Panc1 (cell line): ENCODE measurements at regions not wholly inside any gene's neighbourhood (a gene's known extent, or its start where the extent isn't known, plus 50 kb on each side); places are given as distances from the start of the nearest gene placed in this dataset.

Experiments used
- ATAC-seq: fragments of 200-7000 bp; cut with Tn5 transposase; 2 replicates; pipeline ENCODE4 v1.9.1; 2020; ENCODE audit warnings: mild to moderate bottlenecking, moderate library complexity
- BruUV-seq: library from RNA; stranded (reverse); fragments of 400-500 nt; replicated peaks from 2 replicates; lab custom pipeline; 2021; lab: Mats Ljungman, UMichigan
- CTCF ChIA-PET: fragments of 300-600 bp; sonication (Branson Sonifier 250); formaldehyde crosslinking; loops from one replicate; lab custom pipeline; 2022; ENCODE audit warnings: antibody characterized with exemption; lab: Charles Lee
- POLR2A ChIA-PET: fragments of 300-600 bp; sonication (Branson Sonifier 250); formaldehyde crosslinking; loops from one replicate; lab custom pipeline; 2022; ENCODE audit warnings: antibody characterized with exemption; lab: Charles Lee
- DNase-seq: peaks from one replicate; pipeline ENCODE4 v3.0.0-alpha.2; 2010; ENCODE audit warnings: low read depth, low spot score
- H3K27ac ChIP-seq: 2 replicates; pipeline ENCODE4 v1.5.1; 2011; ENCODE audit warnings: mild to moderate bottlenecking, low read length, inconsistent platforms
- H3K27me3 ChIP-seq: fragments of 200-500 bp; sonication (Bioruptor generic); 2 replicates; pipeline ENCODE4 v1.6.0; 2014; ENCODE audit warnings: low read length, inconsistent platforms; ENCODE audit not compliant: control insufficient read depth, insufficient read depth
- H3K36me3 ChIP-seq: fragments of 200-500 bp; sonication (Bioruptor generic); 2 replicates; pipeline ENCODE4 v1.5.1; 2014; ENCODE audit warnings: inconsistent platforms, mild to moderate bottlenecking, low read length, moderate library complexity; ENCODE audit not compliant: control insufficient read depth, insufficient read depth
- H3K4me1 ChIP-seq: 2 replicates; pipeline ENCODE4 v1.5.1; 2011; ENCODE audit warnings: inconsistent platforms, mild to moderate bottlenecking, low read length, moderate library complexity; ENCODE audit not compliant: control insufficient read depth, insufficient read depth
- H3K4me3 ChIP-seq, 2 experiments: 2 replicates each; pipeline ENCODE4 v1.5.1; 2011 to 2012; ENCODE audit warnings: low read depth in 2 of 2, low read length in 2 of 2, mild to moderate bottlenecking in 2 of 2, inconsistent platforms in 1 of 2, moderate library complexity in 1 of 2
- H3K9me3 ChIP-seq: fragments of 200-500 bp; sonication (Bioruptor generic); 2 replicates; pipeline ENCODE4 v1.5.1; 2014; ENCODE audit warnings: low read depth, mild to moderate bottlenecking, inconsistent platforms, low read length, moderate library complexity; ENCODE audit not compliant: control insufficient read depth, insufficient read depth
- POLR2AphosphoS5 ChIP-seq: IDR thresholded peaks from 2 replicates; pipeline ENCODE4 v1.6.1; 2012; ENCODE audit warnings: mild to moderate bottlenecking, low read depth, low read length, moderate library complexity
- SIN3A ChIP-seq: IDR thresholded peaks from 2 replicates; pipeline ENCODE4 v1.6.1; 2012; ENCODE audit warnings: low read depth, mild to moderate bottlenecking, low read length, moderate library complexity, borderline replicate concordance; ENCODE audit not compliant: insufficient read depth
- TCF7L2 ChIP-seq: IDR thresholded peaks from 2 replicates; pipeline ENCODE4 v1.6.1; 2011; ENCODE audit warnings: mild to moderate bottlenecking, low read depth, low read length, inconsistent platforms
- in situ Hi-C: cut with HindIII; loops from 2 replicates; pipeline ENCODE4 v1.10.0; 2016; ENCODE audit warnings: low sequenced_read_pairs, low pct_unique_long_range_greater_than_20kb
- intact Hi-C: fragments of 100-400 bp; cut with micrococcal nuclease; formaldehyde crosslinking; loops from one replicate; pipeline ENCODE4 v1.10.0; 2022; ENCODE audit not compliant: unreplicated experiment
- TF ChIP-seq, protein P1 (sequence below): fragments of 450-650 bp; IDR thresholded peaks from 2 replicates; pipeline ENCODE4 v1.5.1; 2017; ENCODE audit warnings: mild to moderate bottlenecking
- TF ChIP-seq, protein P2 (sequence below), 2 experiments: IDR thresholded peaks; 2 replicates each; pipeline ENCODE4 v1.6.1; 2011 to 2012; ENCODE audit warnings: low read depth in 2 of 2, control low read depth in 1 of 2, low read length in 1 of 2, mild to moderate bottlenecking in 1 of 2, moderate library complexity in 1 of 2; ENCODE audit not compliant: insufficient read depth in 1 of 2

DNA sequence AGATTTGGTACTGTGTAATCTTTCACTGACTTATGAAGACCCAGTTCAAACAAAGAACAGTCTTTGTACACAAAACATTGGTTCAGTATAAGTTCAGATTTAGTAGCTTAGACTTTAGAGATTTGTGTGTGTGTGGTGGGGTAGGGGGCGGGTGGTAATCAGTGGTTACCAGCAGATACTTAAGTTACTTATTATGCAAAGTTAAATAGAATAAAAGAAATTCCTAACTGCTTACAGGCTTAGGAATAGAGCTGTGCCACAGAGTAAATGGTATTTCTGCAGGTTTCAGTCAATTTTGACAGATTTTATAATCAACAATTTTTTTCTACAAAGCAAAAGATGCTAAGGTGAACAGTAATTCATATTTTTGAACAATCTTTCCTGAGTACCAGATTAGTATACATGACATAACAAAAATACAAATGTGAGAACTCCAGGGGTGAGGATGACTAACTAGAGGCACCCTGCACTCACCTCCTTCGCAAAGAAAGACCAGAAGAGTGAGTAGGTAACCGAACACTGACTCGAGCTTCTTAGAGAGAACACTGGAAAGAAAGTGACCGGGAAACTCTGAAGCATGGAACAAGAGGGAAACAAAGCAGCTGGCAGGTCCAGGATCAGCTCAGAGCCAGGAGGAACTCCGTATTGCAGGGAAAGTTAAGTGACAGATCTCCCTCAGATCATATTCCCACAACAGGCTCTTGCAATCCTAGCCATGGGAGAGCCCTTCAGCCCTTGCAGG lies 560.6 kb downstream of the COL12A1 start:
- no peaks in the 10 kb centered on the region for H3K9me3 ChIP-seq
- BruUV-seq = no TSS peak
- TF ChIP-seq TCF7L2 = no peak
- TF ChIP-seq, protein P1, sequence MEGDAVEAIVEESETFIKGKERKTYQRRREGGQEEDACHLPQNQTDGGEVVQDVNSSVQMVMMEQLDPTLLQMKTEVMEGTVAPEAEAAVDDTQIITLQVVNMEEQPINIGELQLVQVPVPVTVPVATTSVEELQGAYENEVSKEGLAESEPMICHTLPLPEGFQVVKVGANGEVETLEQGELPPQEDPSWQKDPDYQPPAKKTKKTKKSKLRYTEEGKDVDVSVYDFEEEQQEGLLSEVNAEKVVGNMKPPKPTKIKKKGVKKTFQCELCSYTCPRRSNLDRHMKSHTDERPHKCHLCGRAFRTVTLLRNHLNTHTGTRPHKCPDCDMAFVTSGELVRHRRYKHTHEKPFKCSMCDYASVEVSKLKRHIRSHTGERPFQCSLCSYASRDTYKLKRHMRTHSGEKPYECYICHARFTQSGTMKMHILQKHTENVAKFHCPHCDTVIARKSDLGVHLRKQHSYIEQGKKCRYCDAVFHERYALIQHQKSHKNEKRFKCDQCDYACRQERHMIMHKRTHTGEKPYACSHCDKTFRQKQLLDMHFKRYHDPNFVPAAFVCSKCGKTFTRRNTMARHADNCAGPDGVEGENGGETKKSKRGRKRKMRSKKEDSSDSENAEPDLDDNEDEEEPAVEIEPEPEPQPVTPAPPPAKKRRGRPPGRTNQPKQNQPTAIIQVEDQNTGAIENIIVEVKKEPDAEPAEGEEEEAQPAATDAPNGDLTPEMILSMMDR = no peak
- no peak for TF ChIP-seq POLR2AphosphoS5
- TF ChIP-seq SIN3A = no peak
- TF ChIP-seq, protein P2, sequence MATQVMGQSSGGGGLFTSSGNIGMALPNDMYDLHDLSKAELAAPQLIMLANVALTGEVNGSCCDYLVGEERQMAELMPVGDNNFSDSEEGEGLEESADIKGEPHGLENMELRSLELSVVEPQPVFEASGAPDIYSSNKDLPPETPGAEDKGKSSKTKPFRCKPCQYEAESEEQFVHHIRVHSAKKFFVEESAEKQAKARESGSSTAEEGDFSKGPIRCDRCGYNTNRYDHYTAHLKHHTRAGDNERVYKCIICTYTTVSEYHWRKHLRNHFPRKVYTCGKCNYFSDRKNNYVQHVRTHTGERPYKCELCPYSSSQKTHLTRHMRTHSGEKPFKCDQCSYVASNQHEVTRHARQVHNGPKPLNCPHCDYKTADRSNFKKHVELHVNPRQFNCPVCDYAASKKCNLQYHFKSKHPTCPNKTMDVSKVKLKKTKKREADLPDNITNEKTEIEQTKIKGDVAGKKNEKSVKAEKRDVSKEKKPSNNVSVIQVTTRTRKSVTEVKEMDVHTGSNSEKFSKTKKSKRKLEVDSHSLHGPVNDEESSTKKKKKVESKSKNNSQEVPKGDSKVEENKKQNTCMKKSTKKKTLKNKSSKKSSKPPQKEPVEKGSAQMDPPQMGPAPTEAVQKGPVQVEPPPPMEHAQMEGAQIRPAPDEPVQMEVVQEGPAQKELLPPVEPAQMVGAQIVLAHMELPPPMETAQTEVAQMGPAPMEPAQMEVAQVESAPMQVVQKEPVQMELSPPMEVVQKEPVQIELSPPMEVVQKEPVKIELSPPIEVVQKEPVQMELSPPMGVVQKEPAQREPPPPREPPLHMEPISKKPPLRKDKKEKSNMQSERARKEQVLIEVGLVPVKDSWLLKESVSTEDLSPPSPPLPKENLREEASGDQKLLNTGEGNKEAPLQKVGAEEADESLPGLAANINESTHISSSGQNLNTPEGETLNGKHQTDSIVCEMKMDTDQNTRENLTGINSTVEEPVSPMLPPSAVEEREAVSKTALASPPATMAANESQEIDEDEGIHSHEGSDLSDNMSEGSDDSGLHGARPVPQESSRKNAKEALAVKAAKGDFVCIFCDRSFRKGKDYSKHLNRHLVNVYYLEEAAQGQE (IDR thresholded peaks at IDR 0.05; ENCODE audit: insufficient read depth in 1 of 2, low read depth in 2 of 2, low read length in 1 of 2) = no peak
- no peaks in the 10 kb centered on the region for H3K36me3 ChIP-seq
- H3K27ac ChIP-seq = no peak overlapping the region
- ATAC-seq (no peak), DNase-seq (no peak)
- intact Hi-C loops = no loop called here
- H3K4me3 ChIP-seq = no peak overlapping the region
- no peaks in the 10 kb centered on the region for H3K27me3 ChIP-seq
- no peaks in the 10 kb centered on the region for H3K4me1 ChIP-seq
- in situ Hi-C loops = no loop called here
- POLR2A ChIA-PET = no interaction called here
- CTCF ChIA-PET = no interaction called here

DNA sequence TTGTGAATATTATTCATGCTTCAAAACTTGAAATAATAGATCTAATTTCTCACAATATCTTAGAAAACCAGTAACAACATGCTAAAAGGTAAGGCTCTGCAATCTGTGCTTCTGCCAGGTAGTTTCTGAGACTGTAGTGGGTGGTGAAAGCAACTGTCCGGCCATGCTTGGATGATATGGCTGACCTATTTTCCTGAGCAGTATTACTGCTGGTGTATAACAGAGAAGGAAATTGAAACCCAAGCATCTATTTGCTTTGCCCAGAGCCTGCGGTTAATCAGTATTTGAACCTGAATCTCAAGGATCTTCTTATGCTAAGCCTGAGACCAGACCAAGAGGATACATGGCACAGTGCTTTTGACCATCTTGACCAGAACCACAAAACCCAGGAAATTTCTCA lies 563.8 kb downstream of the COL12A1 start:
- Histone ChIP-seq H3K4me1 (no peaks in the 10 kb centered on the region), H3K9me3 (no peaks in the 10 kb centered on the region), H3K27me3 (no peaks in the 10 kb centered on the region), H3K27ac (no peak overlapping the region), H3K36me3 (no peaks in the 10 kb centered on the region), H3K4me3 (no peak overlapping the region)
- TF ChIP-seq POLR2AphosphoS5 = no peak
- TF ChIP-seq TCF7L2 = no peak
- TF ChIP-seq, protein P1 = no peak
- TF ChIP-seq, protein P2 (IDR thresholded peaks at IDR 0.05; ENCODE audit: insufficient read depth in 1 of 2, low read depth in 2 of 2, low read length in 1 of 2) = no peak
- no peak for TF ChIP-seq SIN3A
- ATAC-seq (no peak), DNase-seq (no peak)
- BruUV-seq = no TSS peak
- in situ Hi-C loops = no loop called here
- intact Hi-C loops = no loop called here
- ChIA-PET CTCF (no interaction called here), POLR2A (no interaction called here)
